Vagina (tissue), 2 donors: ENCODE measurements at regions not wholly inside any gene's neighbourhood (a gene's known extent, or its start where the extent isn't known, plus 50 kb on each side); places are given as distances from the start of the nearest gene placed in this dataset. TPM values are rescaled to one million over a fixed set of nuclear protein-coding genes. Genes with fewer than 3 reads are reported as not detected.

Source experiments
- DNase-seq, 2 donors: peaks; one replicate each; pipeline ENCODE4 v3.0.0-alpha.2; 2017; ENCODE audit errors: extremely low spot score in 2 of 2
- H3K27ac ChIP-seq: fragments of 200-600 bp; sonication (generic); one replicate; pipeline ENCODE4 v1.5.1; 2019
- H3K27me3 ChIP-seq: fragments of 200-600 bp; sonication (generic); one replicate; pipeline ENCODE4 v1.5.1; 2019
- H3K36me3 ChIP-seq, 2 donors: fragments of 200-600 bp; sonication (generic); one replicate each; pipeline ENCODE4 v1.5.1; 2017 to 2019
- H3K4me1 ChIP-seq: fragments of 200-600 bp; sonication (generic); one replicate; pipeline ENCODE4 v1.5.1; 2019
- H3K4me3 ChIP-seq, 2 donors: fragments of 200-600 bp; sonication (generic); 1 replicate in 1 of 2; 2 replicates in 1 of 2; pipeline ENCODE4 v1.5.1; 2016 to 2019
- H3K9me3 ChIP-seq: fragments of 200-600 bp; sonication (generic); one replicate; pipeline ENCODE4 v1.5.1; 2019
- POLR2A ChIP-seq, 2 donors: fragments of 450-650 bp; IDR thresholded peaks; one replicate each; pipeline ENCODE4 v1.6.1; 2017; ENCODE audit warnings: antibody characterized with exemption in 2 of 2, mild to moderate bottlenecking in 2 of 2, moderate library complexity in 2 of 2
- POLR2AphosphoS5 ChIP-seq, 2 donors: sonication (generic); formaldehyde crosslinking; IDR thresholded peaks; one replicate each; pipeline ENCODE4 v1.9.0; 2017; ENCODE audit warnings: antibody characterized with exemption in 2 of 2, mild to moderate bottlenecking in 2 of 2, low read depth in 1 of 2; ENCODE audit not compliant: insufficient read depth in 1 of 2
- intact Hi-C: fragments of 100-400 bp; cut with DNase I; formaldehyde crosslinking; loops from one replicate; pipeline ENCODE4 v1.15.1; 2023
- small RNA-seq: library from RNA; depleted of rRNA; stranded (forward); fragments of <200 nt; gene quantifications from one replicate; pipeline ENCODE3, GENCODE V24; 2016
- TF ChIP-seq, protein P1 (sequence below), 3 experiments: fragments of 450-650 bp in 2 of 3; fragments of 200-600 bp in 1 of 3; sonication (generic) in 1 of 3; IDR thresholded peaks; one replicate each; pipeline ENCODE4 v1.5.1; 2017 to 2019; ENCODE audit warnings: antibody characterized with exemption in 3 of 3, mild to moderate bottlenecking in 2 of 3, moderate library complexity in 2 of 3

DNA sequence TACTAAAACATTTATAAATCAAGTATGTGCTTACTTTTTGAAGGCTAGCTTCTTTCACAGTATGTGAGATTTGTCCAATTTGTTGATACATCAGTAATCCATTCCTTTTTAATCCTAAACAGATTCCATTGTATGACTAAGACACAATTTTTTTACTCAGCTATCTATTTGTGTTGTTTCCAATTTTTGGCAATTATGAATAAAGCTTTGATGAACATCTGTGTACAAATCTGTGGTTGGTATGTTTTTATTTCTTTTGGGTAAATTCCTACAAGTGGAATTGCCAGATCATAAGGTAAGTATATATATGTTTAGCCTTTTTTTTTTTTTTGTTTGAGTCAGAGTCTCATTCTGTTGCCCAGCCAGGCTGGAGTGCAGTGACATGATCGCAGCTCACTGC lies 56.2 kb upstream of the VEPH1 start:
- H3K36me3 ChIP-seq, result no peaks in the 10 kb centered on the region
- H3K4me3 ChIP-seq, result no peak overlapping the region
- intact Hi-C loops, result no loop called here
- H3K27me3 ChIP-seq, result no peaks in the 10 kb centered on the region
- DNase-seq, result no peak
- no peaks in the 10 kb centered on the region for H3K9me3 ChIP-seq
- TF ChIP-seq, protein P1, sequence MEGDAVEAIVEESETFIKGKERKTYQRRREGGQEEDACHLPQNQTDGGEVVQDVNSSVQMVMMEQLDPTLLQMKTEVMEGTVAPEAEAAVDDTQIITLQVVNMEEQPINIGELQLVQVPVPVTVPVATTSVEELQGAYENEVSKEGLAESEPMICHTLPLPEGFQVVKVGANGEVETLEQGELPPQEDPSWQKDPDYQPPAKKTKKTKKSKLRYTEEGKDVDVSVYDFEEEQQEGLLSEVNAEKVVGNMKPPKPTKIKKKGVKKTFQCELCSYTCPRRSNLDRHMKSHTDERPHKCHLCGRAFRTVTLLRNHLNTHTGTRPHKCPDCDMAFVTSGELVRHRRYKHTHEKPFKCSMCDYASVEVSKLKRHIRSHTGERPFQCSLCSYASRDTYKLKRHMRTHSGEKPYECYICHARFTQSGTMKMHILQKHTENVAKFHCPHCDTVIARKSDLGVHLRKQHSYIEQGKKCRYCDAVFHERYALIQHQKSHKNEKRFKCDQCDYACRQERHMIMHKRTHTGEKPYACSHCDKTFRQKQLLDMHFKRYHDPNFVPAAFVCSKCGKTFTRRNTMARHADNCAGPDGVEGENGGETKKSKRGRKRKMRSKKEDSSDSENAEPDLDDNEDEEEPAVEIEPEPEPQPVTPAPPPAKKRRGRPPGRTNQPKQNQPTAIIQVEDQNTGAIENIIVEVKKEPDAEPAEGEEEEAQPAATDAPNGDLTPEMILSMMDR (IDR thresholded peaks at IDR 0.05), result no peak
- TF ChIP-seq POLR2A (IDR thresholded peaks at IDR 0.05), result no peak
- TF ChIP-seq POLR2AphosphoS5 (IDR thresholded peaks at IDR 0.05; ENCODE audit: insufficient read depth in 1 of 2, low read depth in 1 of 2), result no peak
- H3K27ac ChIP-seq, result no peak overlapping the region
- no peaks in the 10 kb centered on the region for H3K4me1 ChIP-seq

Small RNA genes in the stretch of these regions (small RNA-seq; reads per million reads assigned to genes)
- gene RN7SKP46, result not detected
